GM19025 (cell line): ENCODE measurements at regions not wholly inside any gene's neighbourhood (a gene's known extent, or its start where the extent isn't known, plus 50 kb on each side); places are given as distances from the start of the nearest gene placed in this dataset.

Source experiments
- ATAC-seq: cut with Tn5 transposase; IDR thresholded peaks from one replicate; pipeline ENCODE4 v1.9.1; 2021; ENCODE audit warnings: mild to moderate bottlenecking, low read depth, moderate library complexity; ENCODE audit not compliant: unreplicated experiment

- ATAC-seq = no peak
Observed at GRCh38 chr14:56875104-56875675, 64.9 kb upstream of the OTX2 start.

DNA sequence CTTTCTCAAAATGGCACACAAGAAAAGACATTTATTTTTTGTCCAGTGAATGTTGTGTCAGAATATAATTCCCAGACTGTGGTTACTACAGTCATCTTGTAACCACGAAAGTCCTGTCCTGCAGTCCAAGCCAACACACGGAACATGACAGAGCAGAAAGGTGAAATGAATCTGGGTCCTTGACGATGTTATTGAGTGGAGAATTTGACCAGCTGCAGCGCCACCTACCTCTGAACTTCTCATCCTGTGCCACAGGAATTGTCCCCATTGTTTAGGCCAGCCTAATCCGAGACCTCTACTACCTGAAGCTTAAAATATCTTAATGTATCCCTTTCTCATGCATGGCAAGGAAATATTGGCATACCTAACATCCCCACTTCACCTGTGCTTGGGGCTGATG, 64.1 kb upstream of the OTX2 start:
- ATAC-seq = no peak

- ATAC-seq = no peak
Observed at GRCh38 chr14:56870336-56870735, 60.1 kb upstream of the OTX2 start.

GRCh38 chr14:56868660-56869059, 58.4 kb upstream of the OTX2 start:
- ATAC-seq = no peak

GRCh38 chr14:56862836-56863235, 52.6 kb upstream of the OTX2 start:
- ATAC-seq = no peak

- ATAC-seq = no peak
Observed at GRCh38 chr14:56860441-56860840, 50.2 kb upstream of the OTX2 start.
